SIG-M5 treated with dmso at 0.1 percent for 504 hours (cell line): ENCODE measurements at regions not wholly inside any gene's neighbourhood (a gene's known extent, or its start where the extent isn't known, plus 50 kb on each side); places are given as distances from the start of the nearest gene placed in this dataset.

Experiments
- DNase-seq: peaks from one replicate; lab custom pipeline; 2025; ENCODE audit not compliant: unreplicated experiment; lab: John Stamatoyannopoulos, UW

- no peak for DNase-seq
These were observed 74.9 kb downstream of the MIAT start for GRCh38 chr22:26732284-26732683.

GRCh38 chr22:26734339-26735018, 77.1 kb downstream of the MIAT start:
- DNase-seq = no peak

- no peak for DNase-seq
These were observed 77.6 kb downstream of the MIAT start for GRCh38 chr22:26735019-26735409.

- DNase-seq = no peak
These were observed 79.9 kb downstream of the MIAT start for GRCh38 chr22:26737262-26737661.

GRCh38 chr22:26740253-26740652, 82.9 kb downstream of the MIAT start:
- DNase-seq = no peak

GRCh38 chr22:26743149-26743548, 85.8 kb downstream of the MIAT start:
- DNase-seq = no peak

DNA sequence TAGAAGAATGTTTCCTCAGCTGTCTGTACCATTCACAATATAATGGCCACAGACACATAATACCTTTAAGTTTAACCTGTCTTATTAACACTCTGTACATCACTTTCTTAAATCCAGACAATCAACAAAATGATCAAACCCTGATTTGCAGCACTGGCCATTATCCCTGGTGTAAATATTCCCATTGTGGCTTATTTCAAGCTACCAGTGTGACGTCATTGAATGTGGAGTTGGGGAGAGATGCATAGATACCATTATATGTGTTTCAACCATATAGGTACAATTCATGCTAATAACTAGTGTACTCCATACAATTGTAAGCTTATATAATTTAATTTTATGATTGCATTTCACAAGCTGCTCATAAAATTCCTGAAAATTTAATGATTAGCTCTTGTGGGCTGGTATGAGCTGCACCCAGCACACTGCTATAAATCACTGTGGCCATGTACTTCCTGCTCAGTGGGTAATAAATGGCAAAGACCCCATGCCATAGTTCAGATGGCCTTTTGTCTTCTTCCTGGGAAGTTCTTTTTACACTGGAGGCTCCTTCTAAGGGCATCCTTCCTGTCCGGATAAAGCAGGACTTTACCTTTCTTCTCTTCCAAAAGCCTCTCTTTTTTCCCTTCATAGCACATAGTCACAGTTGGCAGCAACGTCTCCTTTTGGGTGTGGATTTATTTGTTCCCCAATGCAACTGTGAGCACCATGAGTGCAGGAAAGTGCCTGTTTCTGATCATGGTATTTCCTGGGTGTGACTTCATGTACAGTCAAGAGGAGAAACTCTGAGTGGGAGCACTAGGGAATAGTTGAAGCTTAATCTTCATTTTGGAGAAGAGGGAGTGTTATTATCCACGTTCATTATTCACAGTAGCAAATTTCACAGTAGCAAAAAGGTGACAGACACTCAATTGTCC, 87.8 kb downstream of the MIAT start:
- no peak for DNase-seq

GRCh38 chr22:26746311-26746710, 88.9 kb downstream of the MIAT start:
- no peak for DNase-seq

- no peak for DNase-seq
These were observed 91.5 kb downstream of the MIAT start for GRCh38 chr22:26748845-26749244.

GRCh38 chr22:26751217-26751616, 93.8 kb downstream of the MIAT start:
- no peak for DNase-seq

GRCh38 chr22:26753125-26753862, 95.9 kb downstream of the MIAT start:
- DNase-seq = no peak

DNA sequence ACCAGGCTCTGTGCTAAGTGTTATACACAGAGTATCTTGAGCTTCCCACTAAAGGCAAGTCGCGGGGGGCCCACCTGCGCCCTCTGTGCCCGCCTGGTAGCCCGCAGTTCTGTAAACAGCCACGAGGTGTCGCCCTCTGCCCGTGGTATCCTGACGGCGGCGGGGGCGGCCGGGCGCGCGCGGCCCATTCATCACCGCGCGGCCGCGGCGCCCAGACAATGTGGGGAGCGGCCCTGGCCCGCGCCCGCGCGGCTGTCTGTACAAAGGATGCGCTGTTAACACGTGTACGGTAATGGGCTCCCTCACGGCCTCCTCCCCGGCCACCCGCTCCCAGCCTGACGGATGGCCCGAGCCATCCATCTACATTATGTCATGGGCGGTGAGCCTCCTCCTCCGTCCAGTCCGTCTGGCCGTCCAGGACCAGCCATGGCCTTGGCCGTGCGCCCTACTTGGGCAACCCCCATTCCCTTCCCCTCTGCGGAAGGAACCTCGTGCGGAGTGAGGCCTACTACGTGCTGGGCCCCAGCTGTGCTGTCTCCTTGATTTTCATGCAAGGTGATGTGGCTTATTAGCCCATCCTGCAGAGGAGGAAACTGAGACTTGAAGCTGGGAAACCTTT, 99.4 kb downstream of the MIAT start:
- DNase-seq = no peak

GRCh38 chr22:26757496-26757895, 100.1 kb downstream of the MIAT start:
- no peak for DNase-seq

DNA sequence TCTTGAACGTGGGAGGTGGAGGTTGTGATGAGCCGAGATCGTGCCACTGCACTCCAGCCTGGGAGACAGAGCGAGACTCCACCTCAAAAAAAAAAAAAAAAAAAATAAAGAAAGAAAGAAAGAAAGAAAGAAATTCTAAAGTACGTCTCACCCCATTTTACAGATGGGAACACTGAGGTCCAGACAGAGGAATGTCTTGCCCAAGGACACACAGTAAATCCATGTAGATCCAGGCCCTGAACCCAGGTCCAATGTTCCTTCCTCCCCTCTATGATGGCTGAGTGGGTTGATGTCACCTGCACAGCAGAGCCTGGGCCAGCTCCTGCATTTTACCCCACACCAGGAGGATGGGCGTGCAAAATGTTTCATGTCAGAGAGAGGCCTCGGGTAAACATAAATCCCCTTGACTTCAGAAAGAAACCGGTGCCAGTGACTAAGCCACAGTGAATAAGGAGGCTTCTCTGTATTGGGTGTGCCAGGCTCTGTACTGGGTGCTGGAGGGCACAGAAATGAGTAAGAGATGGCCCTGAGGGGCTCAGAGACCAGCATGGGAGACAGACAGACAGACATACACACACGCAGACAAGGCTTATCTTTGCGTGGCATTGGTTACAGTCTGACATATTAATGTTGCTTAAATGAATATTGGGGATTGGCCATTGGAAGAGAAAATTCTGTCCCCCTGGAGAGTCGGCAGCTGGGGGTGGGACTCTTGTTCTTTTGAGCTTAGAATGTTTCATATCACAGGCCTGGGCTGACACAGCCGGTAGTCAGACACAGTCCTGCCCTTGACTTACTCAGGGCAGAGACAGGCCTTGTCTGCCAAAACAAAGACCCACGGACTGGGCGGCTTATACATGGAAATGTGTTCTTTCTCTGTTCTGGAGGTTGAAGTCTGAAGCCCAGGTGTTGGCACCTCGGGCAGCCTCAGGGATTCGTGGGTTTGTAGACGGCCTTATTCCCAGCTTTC, 105.4 kb downstream of the MIAT start:
- no peak for DNase-seq

DNA sequence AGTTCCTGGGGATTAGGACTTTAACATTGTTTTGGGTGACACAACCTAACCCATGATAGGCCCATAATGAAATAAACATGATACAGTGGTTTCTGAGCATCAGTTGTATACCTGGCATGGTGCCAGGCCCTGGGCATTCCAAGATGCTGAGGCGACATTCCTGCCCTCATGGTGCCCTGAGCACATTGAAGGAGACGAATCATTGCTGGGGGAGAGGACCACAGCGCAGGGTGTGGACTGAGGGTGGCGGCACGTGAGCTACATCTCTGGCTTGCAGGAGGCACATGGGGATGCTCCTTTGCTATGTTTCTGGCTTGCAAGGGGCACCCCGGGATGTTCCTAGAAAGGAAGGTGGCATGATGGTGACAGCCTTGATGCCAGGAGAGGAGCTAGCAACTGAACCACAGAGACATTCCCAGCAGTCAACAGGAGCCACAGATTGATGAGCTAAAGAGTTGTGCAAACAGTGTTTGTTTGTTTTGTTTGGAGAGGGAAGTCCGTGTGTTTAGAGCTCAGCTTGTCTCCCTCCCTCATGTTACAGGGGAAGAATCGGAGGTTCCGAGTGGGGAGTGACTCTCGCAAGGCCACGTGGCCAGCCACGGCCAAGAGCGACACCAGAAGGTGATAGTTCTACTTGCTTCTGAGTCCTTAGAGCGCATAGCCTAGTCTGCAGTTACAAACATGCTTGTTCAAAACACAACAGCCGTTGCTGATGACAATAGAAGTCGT, 106.4 kb downstream of the MIAT start:
- DNase-seq = no peak

DNA sequence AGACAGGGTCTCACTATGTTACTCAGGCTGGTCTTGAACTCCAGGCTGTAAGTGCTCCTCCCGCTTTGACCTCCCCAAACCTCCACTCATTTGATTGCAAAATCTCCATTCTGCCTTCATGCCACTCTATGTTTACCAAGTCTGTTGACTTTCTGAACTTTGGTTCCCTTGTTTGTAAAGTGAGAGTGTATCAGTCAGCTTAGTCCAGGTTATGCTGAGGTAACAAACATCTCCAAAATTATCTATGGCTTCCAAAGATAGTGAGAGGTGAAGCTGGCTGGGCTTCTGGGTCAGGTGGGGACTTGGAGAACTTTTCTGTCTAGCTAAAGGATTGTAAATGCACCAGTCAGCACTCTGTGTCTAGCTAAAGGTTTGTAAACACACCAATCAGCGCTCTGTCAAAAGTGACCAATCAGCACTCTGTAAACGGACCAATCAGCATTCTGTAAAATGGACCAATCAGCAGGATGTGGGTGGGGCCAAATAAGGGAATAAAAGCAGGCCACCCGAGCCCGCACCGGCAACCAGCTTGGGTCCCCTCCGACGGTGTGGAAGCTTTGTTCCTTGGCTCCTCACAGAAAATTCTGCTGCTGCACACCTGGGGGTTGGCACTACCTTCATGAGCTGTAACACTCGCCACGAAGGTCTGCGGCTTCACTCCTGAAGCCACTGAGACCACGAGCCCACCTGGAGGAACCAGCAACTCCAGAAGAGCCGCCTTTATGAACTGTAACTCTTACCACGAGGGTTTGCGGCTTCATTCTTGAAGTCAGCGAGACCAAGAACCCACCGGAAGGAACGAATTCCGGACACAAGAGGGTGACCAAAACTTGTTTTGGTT, 109.3 kb downstream of the MIAT start:
- no peak for DNase-seq

- no peak for DNase-seq
These were observed 110.2 kb downstream of the MIAT start for GRCh38 chr22:26767351-26768155.

DNA sequence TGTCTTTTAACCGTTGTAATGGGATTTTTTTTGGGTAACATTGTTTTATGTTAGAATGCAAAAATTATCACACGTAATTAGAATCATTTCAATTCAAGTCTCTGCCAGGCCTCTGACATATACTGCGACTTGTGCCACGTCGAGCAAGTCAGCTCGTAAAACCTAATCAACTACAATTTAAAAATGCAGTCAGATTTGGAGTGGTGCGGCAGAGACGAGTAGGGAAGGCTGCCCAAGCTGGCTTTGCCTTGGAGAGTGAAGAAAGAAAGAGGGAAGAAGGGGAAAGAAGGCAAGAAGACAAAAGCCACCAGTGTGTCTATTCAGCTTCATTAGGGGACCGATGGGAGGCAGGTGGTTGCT, 110.7 kb downstream of the MIAT start:
- no peak for DNase-seq
